Activated CD4-positive, alpha-beta T cell treated with anti-CD3 and anti-CD28 coated beads, Interleukin-10, Interleukin-2, amounts not matched to agents 100 ng/mL and 50 ng/mL, durations not matched to agents 16 hours and 8 hours (primary cell): ENCODE measurements at regions not wholly inside any gene's neighbourhood (a gene's known extent, or its start where the extent isn't known, plus 50 kb on each side); places are given as distances from the start of the nearest gene placed in this dataset.
A peak's percentile ranks its signal among the peaks of the same experiment; 100 is the strongest.
"Not testable (repeated sequence)": the region's sequence is repeated elsewhere in the genome, so short reads cannot be mapped to it uniquely, and the experiment has no call there.

Experiments used
- DNase-seq: peaks from one replicate; pipeline ENCODE4 v3.0.0-alpha.2; 2020

DNA sequence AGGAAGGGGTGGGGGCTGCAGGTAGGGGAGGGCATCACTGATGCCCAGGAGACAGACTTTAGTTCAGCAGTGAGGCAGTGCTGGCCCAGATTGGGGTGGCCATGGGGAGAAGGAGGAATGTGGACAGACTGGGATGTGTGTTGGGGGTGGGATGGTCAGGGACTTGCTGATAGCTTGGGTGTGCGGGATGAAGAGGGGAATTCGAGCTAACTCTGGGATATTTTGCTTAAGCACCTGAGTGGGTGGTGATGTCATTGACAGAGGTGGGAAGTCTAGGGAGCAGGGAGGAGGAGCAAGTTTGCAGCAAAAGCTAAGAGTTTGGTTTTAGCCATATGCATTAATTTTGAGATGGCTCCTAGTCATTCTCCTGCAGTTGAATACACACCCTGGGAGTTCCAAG, 207.5 kb downstream of the RPLP1 start:
- DNase-seq = no peak

DNA sequence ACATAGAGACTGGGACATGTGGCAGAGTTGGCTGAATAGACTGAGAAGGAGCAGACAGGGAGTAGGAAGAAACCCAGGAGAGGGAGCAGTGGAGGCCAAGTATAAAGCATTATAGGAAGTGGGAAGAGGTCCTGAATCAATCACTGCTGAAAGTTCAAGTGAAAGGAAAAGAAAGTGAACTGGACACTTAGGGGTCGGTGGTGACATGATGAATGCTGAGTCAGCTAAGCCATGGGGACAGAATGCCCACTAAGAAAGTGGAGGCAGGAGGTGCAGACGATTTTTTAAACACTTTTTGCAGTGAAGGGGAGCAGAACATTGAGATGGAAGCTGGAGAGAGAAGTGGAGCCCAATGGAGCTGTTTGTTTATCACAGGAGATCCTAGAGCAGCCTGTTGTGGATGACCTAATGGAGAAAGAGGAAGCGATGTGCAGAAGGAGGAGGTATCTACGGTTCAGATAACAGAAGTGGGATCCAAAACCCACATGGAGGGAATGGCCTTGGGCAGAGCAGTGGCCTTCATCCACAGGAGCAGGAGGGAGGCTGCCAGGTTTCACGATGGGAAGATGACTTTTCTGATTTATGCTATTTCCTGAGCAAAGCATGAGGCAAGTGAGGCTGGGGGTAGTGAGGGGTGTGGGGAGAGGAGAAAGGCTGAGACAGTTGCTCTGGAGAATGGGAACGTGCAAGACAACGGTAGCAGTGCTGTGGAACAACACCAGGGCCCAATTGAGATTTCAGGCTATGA, 208.2 kb downstream of the RPLP1 start:
- DNase-seq = no peak

DNA sequence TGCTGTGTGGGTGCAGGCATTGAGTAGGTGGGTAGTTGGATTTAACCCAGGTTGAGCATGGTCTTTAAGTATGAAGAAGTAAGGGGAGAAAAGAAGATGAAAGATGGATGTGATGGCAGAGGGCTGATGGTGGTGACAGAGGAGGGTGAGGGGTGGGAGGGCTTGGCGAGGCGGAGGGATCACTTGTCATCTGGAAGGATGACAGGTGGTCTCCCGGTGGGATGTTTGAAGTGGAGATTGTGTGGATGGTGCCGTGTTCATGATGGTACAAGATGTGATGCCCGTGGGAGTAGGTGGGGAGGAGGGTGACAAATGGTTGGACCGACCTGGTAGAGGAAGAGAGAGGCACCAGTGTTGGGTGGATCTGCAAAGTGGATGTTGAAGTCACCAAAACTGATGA, 208.8 kb downstream of the RPLP1 start:
- no peak for DNase-seq

DNA sequence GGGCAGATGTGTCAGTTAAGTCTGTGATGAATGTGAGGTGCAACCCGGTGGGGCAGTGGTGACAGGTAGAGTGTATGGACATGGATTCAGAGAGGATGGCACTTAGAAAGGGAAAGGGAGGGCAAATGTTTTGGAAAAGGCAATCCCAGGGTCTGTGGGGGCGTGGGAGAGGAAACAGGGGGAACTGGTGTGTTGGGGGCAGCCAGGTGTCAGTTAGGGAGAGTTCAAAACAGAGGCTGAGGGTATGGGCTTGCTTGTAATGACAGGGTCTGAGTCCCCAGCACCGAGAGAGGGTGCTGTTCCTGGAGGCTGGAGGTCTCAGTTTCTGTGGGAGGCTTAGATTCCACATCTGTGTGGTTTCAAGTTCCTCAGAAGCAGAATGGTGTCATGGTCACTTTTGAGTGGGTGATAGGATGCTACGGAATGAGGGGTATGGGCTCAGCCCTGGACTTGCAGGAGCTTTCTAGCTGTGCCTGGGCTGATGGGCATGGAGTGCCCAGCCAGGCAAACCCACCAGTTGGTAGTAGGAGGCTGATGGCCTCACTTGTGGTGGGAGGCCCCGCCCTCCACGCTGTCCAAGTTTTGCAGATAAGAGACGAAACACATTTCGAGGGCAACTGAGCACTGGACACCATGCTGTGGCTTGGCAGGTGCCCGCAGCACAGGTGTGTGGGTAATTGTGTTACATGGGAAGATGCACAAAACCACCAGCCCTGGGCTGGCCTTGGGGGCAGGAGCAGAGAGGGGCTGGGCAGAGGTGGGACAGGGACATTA, 209.4 kb downstream of the RPLP1 start:
- no peak for DNase-seq

DNA sequence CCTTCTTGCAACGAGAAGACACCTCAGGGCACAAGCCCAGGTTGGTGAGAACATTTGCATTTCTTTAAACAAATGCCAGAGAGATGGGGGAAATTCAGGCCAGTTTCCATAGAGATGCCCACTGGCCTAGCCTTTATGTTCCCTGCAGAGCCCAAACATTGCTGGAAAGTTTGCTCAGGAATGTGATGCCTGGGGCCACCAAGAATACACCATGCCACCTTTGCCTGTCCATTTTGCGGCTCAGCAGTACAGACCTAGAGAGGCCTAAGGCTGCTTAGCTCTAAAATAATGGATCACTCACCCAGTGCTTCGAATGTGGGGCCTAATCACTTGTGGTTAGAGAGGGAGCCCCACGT, 210.0 kb downstream of the RPLP1 start:
- DNase-seq = no peak

DNA sequence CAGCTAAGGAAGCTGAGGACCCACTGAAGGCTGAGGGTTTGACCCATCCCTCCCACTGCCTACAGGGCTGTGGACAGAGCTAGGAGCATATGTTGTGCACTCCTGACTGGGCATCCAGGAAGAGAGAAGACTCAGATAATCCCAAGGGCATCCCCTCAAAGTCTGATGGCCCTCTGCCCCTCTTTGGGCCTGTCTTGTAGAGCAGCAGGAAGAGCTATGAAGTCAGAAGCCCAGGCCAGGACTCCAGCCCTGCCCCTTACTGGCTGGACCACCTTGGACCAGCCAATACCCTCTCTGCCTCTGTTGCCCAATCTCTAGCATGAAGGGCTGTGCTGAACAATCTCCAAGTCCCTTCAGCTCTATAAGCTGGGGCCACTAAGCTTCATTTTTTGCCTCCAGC, 210.8 kb downstream of the RPLP1 start:
- DNase-seq = no peak

DNA sequence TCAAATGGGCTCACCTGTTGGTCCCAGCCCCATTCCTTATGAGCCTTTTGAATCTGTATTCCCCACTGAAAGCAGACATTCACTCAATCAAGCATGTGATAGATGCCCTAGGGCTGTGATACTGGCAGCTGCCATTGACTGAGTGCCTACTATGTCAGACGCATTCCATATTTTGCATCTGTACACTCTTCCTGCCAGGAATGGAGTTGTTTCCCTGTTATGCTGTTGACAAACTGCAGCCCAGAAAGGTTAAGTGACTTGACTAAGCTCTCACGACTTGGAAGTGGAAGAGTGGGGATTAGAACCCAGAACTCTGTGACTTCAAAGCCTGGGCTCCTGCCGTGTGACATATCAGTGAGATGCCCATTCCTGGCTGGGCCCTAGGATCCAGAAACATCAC, 211.4 kb downstream of the RPLP1 start:
- no peak for DNase-seq

DNA sequence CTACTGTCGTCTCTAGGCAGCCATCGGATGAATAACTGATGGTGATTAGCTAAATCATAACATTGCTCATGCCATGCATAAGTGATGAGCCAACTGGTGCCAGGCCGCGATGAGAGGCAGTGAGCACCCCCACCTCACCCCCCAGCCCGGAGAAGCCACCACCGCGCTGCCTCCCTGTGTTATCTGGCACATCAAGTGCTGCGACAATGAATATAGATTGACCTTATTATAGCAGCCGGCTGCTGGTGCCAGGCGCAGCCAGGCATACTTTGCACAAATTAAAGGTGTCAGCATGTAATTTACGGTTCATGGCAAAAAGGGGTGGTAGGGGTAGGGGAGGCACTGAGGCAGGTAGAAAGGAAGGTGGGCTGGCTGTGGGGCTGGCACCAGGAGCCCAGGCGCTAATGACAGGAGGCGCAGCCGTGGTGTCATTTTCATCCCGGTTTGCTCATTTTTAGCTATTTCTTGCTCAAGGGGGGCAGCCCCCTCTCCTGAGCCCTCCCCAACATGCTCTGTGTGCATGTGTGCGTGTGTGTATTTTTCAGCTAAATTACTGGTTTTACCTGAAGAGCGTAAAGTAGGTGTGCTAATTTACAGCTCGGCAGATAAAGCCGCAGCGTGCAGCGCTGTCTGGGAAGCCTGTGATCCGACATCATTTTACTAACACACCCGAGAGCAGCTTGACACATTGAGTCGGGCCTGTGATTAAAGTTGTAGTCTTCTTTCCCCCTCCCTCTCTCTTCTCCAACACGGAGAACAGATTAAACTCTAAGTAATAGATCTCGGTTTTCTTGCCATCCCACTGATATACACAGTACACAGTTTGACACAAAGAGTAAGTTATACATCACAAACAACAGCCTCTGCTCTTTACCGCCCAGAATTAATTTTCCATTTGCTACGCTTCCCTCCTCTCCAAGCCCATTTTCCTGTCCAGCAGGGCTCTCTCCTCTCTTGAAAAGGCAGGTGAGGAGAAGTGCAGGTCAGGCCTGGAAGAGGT, 212.3 kb downstream of the RPLP1 start:
- no peak for DNase-seq

DNA sequence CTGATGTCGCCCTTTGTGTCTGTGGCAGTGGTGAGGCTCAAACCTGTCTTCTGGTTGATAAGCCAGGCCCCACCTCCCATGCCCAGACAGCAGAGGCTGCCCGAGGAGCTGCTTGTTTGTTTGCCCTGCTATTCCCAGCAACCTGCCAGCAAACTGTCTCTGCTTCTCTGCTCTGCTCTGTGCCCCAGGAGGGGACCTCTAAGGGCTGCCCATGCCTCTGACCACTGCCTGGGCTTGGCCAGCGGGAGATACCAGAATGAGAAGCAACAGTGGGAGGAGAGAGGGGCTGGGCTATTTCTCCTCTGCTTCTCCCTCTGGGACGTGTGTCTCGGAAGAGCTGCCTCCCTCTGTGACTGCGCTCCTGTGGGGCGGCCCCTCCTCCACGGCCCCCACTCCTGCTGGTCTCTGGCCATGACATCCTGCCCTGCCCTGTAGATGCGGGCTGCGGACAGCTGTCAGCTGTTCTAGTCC, 213.1 kb downstream of the RPLP1 start:
- DNase-seq = no peak

DNA sequence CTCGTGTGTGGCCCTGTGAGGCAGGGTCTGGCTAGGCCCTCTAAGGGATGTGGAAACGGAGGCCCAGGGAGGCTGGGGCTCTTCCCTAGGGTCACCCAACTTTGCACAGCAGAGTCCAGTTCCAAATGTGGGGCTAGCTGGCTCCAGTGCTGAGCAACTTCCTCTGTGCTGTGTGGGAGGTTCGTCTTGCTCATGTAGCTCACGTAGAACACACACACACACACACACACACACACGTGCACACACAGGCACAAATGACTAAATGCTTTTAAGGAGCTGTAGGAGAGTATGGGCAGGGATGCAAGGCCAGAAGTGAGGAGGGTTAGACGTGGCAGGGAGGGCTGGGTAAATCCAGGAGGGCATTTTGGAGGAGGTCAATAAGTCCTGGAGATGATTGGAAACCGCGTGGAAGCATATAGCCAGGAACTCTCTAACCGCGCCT, 213.8 kb downstream of the RPLP1 start:
- no peak for DNase-seq

DNA sequence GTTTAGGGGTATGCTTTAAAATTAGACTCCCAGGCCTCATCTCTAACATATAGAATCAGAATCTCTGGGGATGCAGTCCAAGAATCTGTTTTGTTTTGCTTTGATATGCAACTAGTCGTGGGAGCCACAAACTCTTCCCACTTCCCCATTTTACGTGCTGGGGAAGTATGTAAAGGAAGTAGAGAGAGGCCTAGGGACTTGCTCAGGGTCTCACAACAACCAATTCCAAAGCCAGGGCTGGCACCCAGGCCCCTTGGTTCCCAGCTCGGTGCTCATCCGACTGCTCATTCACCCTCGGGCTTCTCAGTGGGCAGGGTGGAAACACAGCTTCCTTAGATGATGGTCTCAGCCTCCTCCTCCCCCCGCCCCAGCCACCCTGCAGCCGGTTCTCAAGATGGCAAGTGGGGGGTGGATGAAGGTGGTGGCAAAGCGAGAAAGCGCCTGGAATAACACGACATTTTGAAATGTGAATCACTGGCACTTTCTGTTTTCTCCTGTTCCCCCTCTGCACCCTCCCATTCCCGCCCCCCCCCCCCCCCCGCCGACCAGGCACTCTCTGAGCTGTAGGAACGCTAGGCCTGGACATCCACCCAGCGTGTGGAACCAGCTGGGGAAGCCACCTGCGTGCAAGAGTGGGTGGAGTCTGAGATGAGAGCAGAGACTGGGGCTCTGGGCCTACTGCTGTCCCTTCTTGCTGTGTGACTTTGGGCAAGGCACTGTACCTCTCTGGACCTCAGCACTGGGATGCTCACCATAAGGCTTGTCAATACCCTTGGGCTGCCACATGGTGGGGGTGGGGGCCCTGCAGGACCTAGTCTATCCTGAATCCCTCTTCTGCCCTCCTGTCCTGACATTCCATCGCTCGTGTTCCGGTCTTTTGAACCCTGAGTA, 214.5 kb downstream of the RPLP1 start:
- no peak for DNase-seq

DNA sequence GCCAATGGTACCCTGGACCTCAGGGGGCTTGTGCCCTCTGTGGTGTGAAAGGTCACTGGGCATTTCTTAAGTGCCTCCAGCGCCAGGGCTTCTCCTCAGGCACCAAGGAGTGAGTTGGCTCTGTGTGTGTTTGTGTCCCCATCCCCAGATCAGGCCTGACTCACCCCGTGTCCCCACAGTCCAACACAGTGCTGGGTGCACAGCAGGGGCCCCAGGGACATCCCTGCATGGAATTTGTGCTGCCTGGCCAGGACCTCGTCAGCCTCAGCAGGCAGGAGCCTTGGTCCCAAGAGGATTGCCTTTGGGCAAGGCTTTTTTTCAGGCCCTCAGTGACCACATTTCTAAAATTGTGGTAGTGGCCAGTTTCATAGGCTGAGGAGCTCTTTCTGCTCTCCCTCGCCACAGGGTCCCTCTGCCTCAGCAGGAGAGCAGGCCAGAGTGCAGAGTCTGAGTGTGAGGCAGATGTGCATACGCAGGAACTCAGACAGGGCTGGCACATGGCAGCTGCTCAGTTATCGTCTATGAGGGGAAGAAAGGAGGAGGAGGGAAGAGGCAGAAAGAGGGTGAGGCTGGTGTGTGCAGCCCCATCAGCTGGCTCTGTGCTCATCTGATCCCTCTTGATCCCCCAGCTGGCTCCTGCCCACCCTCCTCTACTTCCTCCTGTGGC, 215.6 kb downstream of the RPLP1 start:
- no peak for DNase-seq

DNA sequence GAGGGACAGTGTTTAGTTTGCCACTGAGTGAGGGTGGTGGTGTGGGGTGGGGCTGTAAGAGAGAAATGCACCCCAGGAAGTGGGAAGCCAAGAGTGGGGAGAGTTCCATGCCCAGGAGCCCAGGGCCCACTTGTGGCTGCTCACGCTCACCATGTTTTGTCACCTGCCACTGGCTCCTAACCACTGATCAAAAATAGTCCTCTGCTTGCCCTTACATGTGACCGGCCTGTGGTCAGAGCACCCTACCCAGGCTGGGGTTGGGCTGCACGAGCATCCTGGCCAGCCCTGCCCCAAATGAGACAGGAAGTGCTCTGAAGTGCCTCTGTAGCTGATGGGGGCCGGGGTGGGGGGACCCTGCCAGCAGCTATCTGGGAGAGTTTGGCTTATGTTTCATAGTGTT, 216.3 kb downstream of the RPLP1 start:
- peak; percentile 47 for DNase-seq

DNA sequence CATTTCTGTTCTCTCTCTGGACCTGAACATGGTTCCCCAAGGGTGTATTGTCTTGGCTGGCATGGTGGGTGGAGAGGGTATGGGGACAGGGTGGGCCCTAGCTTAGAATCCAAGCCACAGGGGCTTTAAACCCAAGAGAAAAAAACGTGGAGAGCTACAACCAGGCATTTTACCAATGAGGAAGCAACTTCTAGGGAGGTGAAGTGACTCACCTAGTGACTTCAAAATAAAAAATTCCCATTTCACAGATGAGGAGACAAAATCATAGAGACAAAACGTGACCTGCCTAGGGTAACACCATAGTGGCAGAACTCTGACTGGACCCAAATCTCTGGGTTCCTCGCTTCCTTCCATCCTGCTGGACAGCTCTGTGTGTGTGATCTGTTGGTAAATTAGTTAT, 216.8 kb downstream of the RPLP1 start:
- no peak for DNase-seq

DNA sequence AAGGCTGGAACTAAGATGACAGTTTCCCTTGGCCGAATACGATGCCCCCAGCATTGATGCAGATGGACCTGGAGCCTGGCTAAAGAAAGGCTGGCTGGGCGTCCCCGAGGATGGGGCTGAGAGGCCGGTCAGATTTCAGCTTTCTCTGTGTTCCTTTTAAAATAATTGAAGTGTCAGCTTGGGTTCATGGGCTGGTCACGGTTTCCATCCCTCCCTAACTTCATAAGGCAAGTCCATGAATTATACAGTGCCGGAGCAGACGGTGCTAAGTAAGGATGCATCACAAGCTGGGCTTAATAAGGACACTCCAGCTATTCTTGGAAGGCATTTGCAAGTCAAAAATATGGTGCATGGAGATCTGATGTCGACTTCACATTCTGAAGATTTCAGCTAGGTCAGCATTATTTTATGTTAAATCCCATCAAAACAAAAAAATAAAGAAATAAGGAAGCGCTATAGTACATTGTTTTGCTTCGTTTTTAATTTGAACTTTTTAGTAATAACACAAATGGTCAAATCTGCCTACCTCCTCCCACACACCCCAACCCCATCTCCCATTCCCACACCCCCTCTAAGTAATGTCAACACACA, 220.8 kb downstream of the RPLP1 start:
- DNase-seq = no peak

DNA sequence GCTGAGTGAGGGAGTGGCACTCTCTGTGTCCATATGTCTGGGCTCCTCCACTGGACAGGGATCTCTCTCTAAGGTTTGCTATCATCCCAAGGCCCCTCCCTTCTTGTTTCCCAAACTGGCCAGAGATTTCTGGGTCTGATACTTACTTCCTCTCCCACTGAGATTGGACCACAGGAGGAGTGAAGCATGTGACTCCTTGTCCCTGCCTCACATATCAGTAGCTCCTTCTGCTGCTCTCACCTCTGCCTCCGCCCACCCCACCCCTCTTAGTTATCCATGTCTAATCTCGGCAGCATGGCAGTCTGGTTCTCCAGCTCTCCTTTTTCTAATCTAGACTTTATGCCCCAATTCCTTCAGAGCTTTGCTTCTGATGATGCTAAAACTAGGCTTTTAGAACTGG, 223.1 kb downstream of the RPLP1 start:
- no peak for DNase-seq

DNA sequence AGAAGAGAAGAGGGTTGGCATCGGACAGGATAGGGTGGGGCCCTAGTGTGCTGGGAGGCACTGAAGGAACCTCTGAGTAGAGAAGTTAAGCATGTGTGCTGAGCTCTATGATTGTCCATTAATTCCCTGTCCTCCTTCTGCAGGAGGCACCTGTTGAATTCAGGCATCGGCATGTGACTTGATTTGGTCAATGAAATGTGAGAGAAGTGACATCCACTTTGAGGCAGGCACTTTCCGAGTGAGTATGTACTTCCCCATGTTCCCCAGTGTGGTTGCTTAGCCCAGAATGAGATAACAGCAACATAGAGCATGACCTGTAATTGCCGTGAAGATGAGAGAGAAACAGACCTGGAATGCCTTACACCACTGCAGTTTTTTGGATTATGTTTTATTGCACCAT, 224.8 kb downstream of the RPLP1 start:
- DNase-seq = no peak

DNA sequence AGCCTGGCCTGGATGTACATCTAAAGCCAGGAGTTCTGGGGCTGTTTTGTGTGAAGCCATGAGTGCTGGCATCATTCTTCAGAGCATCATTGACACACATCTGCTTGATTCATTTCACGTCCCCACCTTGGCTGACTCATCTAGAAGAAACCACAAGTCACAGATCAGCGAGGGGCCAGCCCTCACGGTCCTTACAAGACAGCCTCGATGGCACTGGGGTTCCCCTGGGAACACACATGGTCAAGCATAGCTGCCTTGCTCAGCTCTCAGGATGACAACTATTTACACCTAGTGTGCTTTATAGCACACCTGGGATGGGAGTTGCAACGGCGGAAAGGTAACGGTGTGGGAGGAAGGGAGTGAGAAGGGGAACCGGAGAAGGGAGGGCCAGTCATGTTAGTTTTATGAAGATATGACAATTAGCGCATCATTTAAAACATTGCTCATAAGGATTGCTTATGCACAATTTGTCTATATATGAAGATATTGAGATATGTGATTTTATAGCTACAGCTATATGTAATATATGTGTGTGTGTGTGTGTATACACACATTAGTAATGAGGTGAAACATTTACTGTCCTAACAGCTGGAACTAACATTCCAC, 227.1 kb downstream of the RPLP1 start:
- peak; percentile 82 for DNase-seq

DNA sequence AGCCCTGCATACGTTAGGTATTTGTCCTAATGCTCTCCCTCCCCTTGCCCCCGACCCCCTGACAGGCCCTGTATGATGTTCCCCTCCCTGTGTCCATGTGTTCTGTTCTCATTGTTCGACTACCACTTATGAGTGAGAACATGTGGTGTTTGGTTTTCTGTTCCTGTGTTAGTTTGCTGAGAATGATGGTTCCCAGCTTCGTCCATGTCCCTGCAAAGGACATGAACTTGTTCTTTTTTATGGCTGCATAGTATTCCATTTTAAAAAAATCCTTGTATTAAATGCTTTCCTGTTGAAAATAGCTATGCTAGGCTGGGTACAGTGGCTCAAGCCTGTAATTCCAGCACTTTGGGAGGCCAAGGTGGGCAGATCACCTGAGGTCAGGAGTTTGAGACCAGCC, 232.2 kb downstream of the RPLP1 start:
- not testable (repeated sequence) for DNase-seq
